GM18867 (cell line): ENCODE measurements at regions not wholly inside any gene's neighbourhood (a gene's known extent, or its start where the extent isn't known, plus 50 kb on each side); places are given as distances from the start of the nearest gene placed in this dataset.
"Not testable (repeated sequence)": the region's sequence is repeated elsewhere in the genome, so short reads cannot be mapped to it uniquely, and the experiment has no call there.

Experiments
- ATAC-seq: cut with Tn5 transposase; IDR thresholded peaks from one replicate; pipeline ENCODE4 v1.9.1; 2021; ENCODE audit warnings: mild to moderate bottlenecking, moderate library complexity; ENCODE audit not compliant: unreplicated experiment

DNA sequence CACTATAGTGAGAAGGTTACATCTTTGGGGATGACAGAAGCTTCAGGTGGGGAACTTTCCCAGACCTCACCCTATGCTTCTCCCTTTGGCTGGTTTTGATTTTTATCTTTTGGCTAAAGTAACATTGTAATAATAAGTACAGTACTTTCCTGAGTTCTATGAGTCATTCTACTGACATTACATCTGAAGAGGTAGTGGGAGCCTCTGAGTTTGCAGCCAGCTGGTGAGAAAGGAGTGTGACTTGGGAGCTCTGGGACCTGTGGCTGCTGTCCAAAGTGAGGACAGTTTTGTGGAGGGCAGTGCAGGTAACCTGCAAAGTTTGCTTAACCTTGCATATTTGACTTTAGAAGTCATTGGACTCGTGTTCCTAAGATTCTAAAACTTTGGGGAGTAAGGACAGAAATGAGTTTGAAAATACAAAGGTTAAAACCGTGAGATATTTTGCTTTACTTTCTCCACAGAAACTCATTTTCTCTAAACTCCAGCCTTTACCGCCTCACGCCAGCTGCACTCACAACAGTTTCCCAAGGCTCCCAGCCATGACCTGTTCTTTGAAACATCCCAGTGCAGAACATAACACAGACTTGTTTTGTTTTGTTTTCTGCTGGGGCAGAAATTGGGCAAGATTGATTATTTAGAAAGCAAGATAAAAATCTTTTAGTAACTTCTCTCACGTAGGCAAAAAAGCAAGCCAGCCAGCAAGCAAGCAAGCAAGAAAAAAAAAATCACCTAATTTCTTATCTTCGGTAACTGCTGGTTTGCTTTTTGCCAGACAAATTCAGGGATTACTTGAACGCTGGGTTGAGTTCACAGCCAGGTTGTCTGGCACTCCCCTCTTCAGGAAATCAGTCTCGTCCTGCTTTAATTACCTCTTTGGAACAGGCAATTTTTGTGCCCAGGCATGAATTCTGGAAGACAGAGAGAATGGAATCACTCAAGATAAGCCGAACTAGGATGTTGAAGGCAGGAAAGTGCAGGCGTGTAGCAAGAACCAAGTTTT is 478.3 kb upstream of the ISX start:
- ATAC-seq = no peak

GRCh38 chr22:34588871-34589545 is 476.9 kb upstream of the ISX start:
- no peak for ATAC-seq

GRCh38 chr22:34592123-34592740 is 473.7 kb upstream of the ISX start:
- ATAC-seq = no peak

GRCh38 chr22:34599567-34599966 is 466.4 kb upstream of the ISX start:
- no peak for ATAC-seq

DNA sequence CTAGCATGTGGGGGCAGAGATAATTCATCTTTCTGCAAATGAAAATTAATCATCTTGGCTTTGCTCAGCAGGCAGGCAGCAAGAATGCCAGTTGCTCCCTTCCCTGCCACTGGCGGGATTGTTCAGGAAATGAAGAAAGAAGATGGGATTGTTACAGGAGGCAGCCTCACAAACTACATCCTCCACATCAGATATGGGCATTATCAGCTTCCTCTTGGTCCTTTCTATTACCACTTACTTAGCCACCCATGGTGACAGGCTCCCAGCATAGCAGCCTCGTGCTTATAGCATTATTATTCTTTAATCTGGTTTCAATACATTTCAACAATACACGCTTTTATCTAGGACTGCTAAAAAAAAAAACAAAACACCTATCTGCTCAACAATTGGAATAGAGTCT is 461.6 kb upstream of the ISX start:
- ATAC-seq = no peak

GRCh38 chr22:34608106-34608505 is 457.9 kb upstream of the ISX start:
- no peak for ATAC-seq

DNA sequence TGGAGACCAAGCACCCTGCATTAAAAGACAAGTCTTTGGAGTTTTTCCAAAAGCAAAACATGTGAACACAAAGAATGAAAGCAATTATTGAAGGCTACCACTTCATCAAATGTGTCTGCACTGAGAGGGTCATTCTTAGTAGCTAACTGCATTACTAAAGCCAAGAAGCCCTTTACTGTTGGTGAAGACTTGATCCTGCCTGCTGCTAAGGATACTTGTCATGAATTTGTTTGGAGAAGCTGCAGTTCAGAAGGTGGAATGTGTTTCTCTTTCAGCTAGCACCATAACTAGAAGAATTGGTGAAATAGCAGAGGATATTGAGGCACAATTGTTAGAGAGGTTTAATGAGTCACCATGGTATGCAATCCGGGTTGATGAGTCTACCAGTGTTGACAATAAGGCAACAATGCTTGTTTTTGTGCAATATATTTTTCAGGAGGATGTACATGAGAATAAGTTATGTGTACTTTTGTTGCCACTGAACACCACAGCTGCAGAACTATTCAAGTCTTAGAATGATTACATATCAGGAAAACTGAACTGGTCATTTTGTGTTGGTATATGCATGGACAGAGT is 457.3 kb upstream of the ISX start:
- ATAC-seq = no peak

DNA sequence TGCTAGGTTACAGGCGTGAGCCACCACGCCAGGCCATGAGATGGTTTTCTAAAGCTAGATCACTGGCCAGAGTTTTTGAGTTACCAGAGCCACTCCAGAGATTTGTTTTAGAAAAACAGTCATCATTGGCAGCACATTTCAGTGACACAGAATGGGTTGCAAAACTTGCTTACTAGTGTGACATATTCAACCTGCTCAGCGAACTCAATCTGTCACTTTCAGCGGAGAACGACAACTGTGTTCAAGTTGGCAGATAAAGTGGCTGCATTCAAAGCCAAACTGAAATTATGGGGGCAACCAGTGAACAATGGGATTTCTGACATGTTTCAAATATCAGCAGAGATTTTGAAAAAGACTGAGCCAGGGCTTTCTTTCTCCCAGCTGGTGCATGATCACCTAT is 456.3 kb upstream of the ISX start:
- no peak for ATAC-seq

GRCh38 chr22:34620161-34620560 is 445.8 kb upstream of the ISX start:
- ATAC-seq = no peak

- no peak for ATAC-seq
Measured at GRCh38 chr22:34620832-34621231, 445.1 kb upstream of the ISX start.

DNA sequence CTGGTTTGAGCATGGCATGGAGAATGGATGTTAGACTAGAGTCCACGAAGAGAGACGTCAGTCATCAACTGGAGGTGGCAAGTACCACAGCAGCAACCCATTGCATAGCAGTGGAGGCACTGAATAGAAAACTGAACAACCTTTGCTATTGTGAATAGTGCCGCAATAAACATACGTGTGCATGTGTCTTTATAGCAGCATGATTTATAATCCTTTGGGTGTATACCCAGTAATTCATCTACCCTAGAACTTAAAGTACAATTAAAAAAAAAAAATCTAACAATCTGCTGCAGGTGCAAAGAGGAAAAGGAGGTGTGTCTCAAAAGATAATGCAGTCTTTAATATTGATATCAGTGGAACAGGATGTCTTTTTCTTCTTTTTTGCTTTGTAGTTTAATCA is 443.4 kb upstream of the ISX start:
- no peak for ATAC-seq

GRCh38 chr22:34623580-34623979 is 442.4 kb upstream of the ISX start:
- no peak for ATAC-seq

- not testable (repeated sequence) for ATAC-seq
Measured at GRCh38 chr22:34625892-34626291, 440.1 kb upstream of the ISX start.

DNA sequence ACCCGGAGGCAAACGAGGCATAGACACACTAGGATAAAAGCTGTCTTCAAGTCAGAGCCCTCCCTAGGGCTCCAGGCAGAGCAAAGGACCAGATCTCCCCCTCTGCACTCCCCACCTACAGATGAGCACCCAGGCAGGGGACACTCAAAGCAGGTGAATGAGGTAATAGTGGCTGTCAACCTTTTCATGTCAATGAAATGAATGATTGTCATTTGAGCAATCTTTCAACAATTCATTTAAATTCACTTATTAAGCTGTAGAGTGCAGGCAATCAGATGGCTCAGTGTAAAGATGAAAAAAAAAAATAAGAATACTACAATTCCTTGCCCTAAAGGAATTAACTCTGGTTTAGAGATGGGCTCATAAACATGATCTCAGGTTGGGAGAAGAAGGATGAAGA is 427.8 kb upstream of the ISX start:
- no peak for ATAC-seq

DNA sequence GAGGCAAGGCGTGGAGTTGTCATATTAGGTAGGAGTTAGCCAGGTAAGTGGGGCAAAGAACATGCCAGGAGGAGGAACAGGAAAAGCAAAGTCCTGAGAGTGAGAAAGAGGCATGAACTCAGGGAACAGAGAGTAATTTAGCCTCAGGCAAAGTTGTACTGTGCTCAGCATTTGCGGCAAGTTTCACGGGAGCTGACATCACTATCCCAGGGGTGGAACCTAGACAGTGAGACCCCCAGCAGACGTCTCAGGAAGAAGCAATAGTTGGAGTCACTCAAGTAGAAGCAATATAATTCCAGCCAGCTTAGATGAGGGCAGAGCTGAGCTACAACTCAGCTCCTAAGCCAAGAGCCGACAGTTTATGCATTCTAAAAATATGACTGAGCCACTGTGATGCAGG is 426.0 kb upstream of the ISX start:
- no peak for ATAC-seq

GRCh38 chr22:34645375-34645774 is 420.6 kb upstream of the ISX start:
- ATAC-seq = no peak

DNA sequence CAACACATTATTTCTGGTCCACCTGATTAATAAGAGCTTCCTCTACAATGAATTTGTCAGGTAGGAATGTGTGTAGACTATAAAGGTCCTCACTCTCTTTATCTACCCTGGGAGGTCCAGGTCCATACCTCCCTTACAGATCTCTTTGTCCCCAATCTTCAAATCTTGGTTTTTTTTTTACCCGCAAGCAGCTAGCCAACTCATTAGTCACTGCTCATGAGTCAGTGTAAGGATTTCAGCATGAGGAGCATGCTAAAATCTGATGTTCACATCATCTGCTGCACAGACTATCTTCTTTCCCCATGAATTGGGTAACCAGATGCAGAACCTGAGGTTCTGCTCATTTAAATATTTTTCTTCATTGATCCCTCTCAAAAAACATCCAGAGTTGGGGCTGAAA is 397.0 kb upstream of the ISX start:
- ATAC-seq = no peak

DNA sequence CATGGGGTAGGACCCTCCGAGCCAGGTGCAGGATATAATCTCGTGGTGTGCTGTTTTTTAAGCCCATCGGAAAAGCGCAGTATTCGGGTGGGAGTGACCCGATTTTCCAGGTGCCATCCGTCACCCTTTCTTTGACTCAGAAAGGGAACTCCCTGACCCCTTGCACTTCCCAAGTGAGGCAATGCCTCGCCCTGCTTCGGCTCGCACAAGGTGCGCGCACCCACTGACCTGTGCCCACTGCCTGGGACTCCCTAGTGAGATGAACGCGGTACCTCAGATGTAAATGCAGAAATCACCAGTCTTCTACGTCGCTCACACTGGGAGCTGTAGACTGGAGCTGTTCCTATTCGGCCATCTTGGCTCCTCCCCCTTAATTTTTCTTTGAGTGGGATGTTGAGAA is 382.9 kb upstream of the ISX start:
- ATAC-seq = not testable (repeated sequence)

- not testable (repeated sequence) for ATAC-seq
Measured at GRCh38 chr22:34684278-34684677, 381.7 kb upstream of the ISX start.

GRCh38 chr22:34687116-34687515 is 378.8 kb upstream of the ISX start:
- ATAC-seq = no peak

- ATAC-seq = no peak
Measured at GRCh38 chr22:34688825-34689224, 377.1 kb upstream of the ISX start.
